ENCODE measurements at regions not wholly inside any gene's neighbourhood (a gene's known extent, or its start where the extent isn't known, plus 50 kb on each side); places are given as distances from the start of the nearest gene placed in this dataset.

- TF ChIP-seq EZH2 (IDR thresholded peaks at IDR 0.05; ENCODE audit: insufficient read depth, poor library complexity, severe bottlenecking) (no peak), EZH2phosphoT487 (IDR thresholded peaks at IDR 0.05; ENCODE audit: insufficient read depth, low read depth) (no peak)
Measured at GRCh38 chr22:47865626-47866025, 1103.2 kb downstream of the TBC1D22A start.
